ENCODE measurements at regions not wholly inside any gene's neighbourhood (a gene's known extent, or its start where the extent isn't known, plus 50 kb on each side); places are given as distances from the start of the nearest gene placed in this dataset.

DNA sequence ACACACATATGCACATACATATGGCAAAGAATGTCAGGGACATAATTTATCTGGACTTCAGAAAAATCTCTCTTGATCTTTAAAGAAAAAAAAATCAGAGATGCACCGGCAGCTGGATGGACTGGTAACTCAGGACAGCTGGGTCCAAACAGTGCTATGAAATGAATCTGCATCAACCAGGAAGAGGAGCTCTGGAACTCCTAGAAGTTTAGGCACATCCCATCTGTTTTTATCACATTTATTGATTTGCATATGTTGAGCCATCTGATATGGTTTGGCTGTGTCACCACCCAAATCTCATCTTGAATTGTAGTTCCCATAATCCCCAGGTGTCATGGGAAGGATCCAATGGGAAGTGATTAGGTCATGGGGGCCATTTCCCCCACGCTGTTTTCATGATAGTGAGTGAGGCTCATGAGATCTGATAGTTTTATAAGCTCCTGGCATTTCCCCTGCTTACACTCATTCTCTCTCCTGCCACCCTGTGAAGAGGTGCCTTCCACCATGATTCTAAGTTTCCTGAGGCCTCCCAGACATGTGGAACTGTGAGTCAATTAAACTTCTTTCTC, 87.7 kb upstream of the AKIP1 start:
- no peak overlapping the region for H3K4me3 ChIP-seq (ENCODE audit: low read depth, low read length)
- DNase-seq (ENCODE audit: low read depth, low spot score) = no peak
- in situ Hi-C loops (cut with HindIII; ENCODE audit: low sequenced_read_pairs) = no loop called here
- TF ChIP-seq, protein P1, sequence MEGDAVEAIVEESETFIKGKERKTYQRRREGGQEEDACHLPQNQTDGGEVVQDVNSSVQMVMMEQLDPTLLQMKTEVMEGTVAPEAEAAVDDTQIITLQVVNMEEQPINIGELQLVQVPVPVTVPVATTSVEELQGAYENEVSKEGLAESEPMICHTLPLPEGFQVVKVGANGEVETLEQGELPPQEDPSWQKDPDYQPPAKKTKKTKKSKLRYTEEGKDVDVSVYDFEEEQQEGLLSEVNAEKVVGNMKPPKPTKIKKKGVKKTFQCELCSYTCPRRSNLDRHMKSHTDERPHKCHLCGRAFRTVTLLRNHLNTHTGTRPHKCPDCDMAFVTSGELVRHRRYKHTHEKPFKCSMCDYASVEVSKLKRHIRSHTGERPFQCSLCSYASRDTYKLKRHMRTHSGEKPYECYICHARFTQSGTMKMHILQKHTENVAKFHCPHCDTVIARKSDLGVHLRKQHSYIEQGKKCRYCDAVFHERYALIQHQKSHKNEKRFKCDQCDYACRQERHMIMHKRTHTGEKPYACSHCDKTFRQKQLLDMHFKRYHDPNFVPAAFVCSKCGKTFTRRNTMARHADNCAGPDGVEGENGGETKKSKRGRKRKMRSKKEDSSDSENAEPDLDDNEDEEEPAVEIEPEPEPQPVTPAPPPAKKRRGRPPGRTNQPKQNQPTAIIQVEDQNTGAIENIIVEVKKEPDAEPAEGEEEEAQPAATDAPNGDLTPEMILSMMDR (IDR thresholded peaks at IDR 0.05; ENCODE audit: low read depth, low read length) = no peak

GRCh38 chr11:8826139-8826786, 84.7 kb upstream of the AKIP1 start:
- in situ Hi-C loops (cut with HindIII; ENCODE audit: low sequenced_read_pairs) = no loop called here
- peak; percentile 75 for DNase-seq (ENCODE audit: low read depth, low spot score)
- H3K4me3 ChIP-seq (ENCODE audit: low read depth, low read length) = no peak overlapping the region
- TF ChIP-seq, protein P1 (IDR thresholded peaks at IDR 0.05; ENCODE audit: low read depth, low read length) = no peak

GRCh38 chr11:8826901-8827560, 84.0 kb upstream of the AKIP1 start:
- no peak for DNase-seq (ENCODE audit: low read depth, low spot score)
- no peak overlapping the region for H3K4me3 ChIP-seq (ENCODE audit: low read depth, low read length)
- in situ Hi-C loops (cut with HindIII; ENCODE audit: low sequenced_read_pairs) = no loop called here
- TF ChIP-seq, protein P1 (IDR thresholded peaks at IDR 0.05; ENCODE audit: low read depth, low read length) = no peak

DNA sequence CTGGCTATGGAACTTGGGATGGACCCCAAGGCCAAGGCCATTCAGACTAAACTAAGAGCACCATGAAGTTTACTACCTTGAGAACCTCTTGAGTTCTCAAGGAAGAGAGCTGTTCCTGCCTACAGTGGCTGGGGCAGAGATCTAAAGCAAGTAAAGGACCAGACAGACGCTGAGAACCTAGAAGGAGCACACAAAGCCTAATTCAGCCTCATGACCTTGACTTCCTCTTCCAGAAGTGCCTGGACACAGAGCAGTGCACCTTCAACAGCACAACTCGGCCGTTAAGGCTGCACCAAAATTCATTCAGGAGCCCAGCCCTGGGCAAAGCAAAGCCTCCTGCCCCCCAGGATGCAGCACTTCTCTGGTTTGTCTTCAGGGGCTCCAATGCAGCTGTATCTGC, 82.9 kb upstream of the AKIP1 start:
- H3K4me3 ChIP-seq (ENCODE audit: low read depth, low read length) = no peak overlapping the region
- in situ Hi-C loops (cut with HindIII; ENCODE audit: low sequenced_read_pairs) = no loop called here
- TF ChIP-seq, protein P1 (IDR thresholded peaks at IDR 0.05; ENCODE audit: low read depth, low read length) = no peak
- DNase-seq (ENCODE audit: low read depth, low spot score) = no peak

- in situ Hi-C loops (cut with HindIII; ENCODE audit: low sequenced_read_pairs) = no loop called here
- H3K4me3 ChIP-seq (ENCODE audit: low read depth, low read length) = no peak overlapping the region
These were observed 82.2 kb upstream of the AKIP1 start for GRCh38 chr11:8828580-8829361.

DNA sequence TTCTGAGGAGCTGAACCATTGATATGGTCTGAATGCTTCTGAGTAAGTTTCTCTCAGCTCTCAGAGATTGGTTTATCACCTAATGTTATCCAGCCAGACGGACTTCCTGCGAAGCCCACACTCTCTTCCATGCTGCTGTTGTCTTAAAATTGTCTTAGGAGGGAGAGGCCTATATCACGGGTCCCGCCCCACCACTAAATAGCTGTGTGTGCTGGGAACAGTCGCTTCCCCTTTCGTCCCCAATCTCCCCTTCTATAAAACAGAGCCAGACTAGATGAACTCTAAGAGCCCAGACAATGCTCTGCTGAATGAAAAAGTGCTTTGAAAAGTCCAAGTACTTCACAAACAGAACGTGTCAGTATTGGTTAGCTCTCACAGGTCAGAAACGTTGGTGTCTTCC, 81.4 kb upstream of the AKIP1 start:
- H3K4me3 ChIP-seq (ENCODE audit: low read depth, low read length) = no peak overlapping the region
- in situ Hi-C loops (cut with HindIII; ENCODE audit: low sequenced_read_pairs) = no loop called here

More at GRCh38 chr11:8828580-8829361, 82.2 kb upstream of the AKIP1 start:
- TF ChIP-seq, protein P1 (IDR thresholded peaks at IDR 0.05; ENCODE audit: low read depth, low read length) = no peak
- peak; percentile 41 for DNase-seq (ENCODE audit: low read depth, low spot score)

More for the DNA sequence above, 81.4 kb upstream of the AKIP1 start:
- DNase-seq (ENCODE audit: low read depth, low spot score) = no peak
- TF ChIP-seq, protein P1 (IDR thresholded peaks at IDR 0.05; ENCODE audit: low read depth, low read length) = no peak

All from astrocyte of the spinal cord (primary cell).